LNCaP clone FGC (cell line): ENCODE measurements at regions not wholly inside any gene's neighbourhood (a gene's known extent, or its start where the extent isn't known, plus 50 kb on each side); places are given as distances from the start of the nearest gene placed in this dataset.

Experiments
- DNase-seq: peaks from one replicate; pipeline ENCODE4 v3.0.0-alpha.2; 2011; ENCODE audit warnings: low read depth
- H3K4me3 ChIP-seq: 2 replicates; pipeline ENCODE4 v1.5.1; 2011; ENCODE audit warnings: mild to moderate bottlenecking, low read depth, low read length, control low read depth
- TF ChIP-seq, protein P1 (sequence below): IDR thresholded peaks from 2 replicates; pipeline ENCODE4 v1.5.1; 2012; ENCODE audit warnings: mild to moderate bottlenecking; ENCODE audit not compliant: control insufficient read depth, insufficient read depth; ENCODE audit errors: extremely low read depth

DNA sequence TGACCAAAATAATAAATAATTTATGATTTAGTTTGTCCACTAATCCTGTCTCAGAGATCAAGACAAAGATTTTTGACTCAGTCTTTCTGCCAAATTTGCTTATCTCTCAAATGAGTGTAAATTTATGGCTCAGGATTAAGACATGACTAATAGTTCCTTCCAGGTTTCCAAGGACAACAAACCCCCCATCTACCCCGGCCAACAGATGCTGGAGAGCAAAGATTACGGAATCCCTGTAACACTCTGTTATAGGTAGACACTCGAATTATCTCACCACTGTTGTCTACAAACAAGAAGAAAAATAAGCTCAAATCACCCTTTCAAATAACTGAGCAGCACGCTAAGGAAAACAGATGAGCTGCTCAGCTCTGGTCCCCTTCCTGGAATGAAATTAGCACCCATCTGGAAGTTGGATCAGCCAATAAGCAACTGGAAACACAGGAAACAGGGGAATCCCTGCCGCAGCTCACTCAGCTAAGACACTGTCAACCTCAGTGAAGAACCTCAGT, 56.8 kb upstream of the SVIL start:
- no peak overlapping the region for H3K4me3 ChIP-seq
- no peak for DNase-seq
- TF ChIP-seq, protein P1, sequence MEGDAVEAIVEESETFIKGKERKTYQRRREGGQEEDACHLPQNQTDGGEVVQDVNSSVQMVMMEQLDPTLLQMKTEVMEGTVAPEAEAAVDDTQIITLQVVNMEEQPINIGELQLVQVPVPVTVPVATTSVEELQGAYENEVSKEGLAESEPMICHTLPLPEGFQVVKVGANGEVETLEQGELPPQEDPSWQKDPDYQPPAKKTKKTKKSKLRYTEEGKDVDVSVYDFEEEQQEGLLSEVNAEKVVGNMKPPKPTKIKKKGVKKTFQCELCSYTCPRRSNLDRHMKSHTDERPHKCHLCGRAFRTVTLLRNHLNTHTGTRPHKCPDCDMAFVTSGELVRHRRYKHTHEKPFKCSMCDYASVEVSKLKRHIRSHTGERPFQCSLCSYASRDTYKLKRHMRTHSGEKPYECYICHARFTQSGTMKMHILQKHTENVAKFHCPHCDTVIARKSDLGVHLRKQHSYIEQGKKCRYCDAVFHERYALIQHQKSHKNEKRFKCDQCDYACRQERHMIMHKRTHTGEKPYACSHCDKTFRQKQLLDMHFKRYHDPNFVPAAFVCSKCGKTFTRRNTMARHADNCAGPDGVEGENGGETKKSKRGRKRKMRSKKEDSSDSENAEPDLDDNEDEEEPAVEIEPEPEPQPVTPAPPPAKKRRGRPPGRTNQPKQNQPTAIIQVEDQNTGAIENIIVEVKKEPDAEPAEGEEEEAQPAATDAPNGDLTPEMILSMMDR: no peak

GRCh38 chr10:29689001-29689400, 54.2 kb upstream of the SVIL start:
- TF ChIP-seq, protein P1: no peak
- DNase-seq: no peak
- no peak overlapping the region for H3K4me3 ChIP-seq

DNA sequence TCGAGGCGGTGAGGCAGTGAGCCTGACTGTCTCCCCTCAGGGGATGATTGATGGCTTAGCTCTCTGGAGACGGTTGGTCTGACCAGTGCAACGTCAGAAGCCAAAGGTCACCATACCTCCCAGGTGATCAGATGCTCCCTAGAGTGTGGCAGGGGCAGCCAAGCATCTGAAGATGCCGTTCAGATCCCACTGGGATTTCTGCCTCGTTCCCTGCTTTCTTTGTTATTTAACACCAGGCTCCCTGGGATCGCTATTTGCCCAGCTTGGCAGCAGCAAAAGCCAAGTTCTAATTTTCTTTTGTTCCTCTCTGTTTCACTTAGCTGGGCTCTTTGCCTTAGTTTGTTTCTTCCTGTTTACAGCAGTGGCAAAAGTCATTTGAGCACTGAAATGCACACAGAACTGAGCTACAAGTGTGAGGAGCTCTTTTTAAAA, 53.5 kb upstream of the SVIL start:
- TF ChIP-seq, protein P1: no peak
- no peak for DNase-seq
- H3K4me3 ChIP-seq: no peak overlapping the region

DNA sequence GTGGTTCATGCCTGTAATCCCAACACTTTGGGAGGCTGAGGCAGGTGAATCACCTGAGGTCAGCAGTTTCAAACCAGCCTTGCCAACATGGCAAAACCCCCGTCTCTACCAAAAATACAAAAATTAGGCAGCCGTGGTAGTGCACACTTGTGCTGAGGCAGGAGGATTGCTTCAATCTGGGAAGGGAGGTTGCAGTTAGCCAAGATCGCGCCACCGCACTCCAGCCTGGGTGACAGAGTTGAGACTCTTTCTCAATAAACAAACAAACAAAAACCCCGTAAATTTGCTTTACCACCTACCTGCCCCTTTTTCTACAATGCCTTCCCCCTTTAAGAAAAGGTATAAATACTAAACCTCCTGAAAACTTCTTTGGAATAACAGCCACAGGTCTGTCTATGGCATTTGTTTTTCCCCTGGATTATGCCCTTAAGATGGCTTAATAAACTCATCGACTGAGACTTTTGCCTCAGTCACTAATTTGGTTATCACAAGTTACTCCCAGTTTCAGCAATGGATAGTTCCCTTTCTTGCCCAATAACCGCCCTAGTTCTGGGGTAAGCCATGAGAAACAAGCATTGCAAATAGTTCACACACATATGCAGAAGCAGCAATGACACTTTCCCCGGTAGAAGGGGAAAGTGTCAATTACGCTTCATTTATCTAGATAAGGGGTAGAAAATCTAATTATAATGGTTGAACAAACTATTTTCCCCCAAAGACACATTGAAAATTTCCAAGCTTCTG, 52.8 kb upstream of the SVIL start:
- H3K4me3 ChIP-seq: no peak overlapping the region
- no peak for DNase-seq
- TF ChIP-seq, protein P1: no peak

DNA sequence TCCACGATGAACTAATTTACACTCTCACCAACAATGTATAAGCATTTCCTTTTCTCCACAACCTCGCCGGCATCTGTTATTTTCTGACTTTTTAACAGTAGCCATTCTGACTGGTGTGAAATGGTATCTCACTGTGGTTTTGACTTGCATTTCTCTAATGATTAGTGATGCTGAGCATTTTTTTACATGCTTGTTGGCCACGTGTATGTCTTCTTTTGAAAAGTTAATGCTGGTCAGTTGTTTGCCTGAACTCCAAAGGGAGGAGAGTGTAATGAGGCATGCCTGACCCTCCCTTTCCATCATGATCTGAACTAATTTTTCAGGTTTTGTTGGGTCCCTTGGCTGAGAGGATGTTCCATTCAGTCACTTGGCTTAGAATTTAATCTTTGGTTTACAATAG, 50.7 kb upstream of the SVIL start:
- H3K4me3 ChIP-seq: no peak overlapping the region
- TF ChIP-seq, protein P1: no peak
- no peak for DNase-seq
